OCI-LY3 (cell line): ENCODE measurements at regions not wholly inside any gene's neighbourhood (a gene's known extent, or its start where the extent isn't known, plus 50 kb on each side); places are given as distances from the start of the nearest gene placed in this dataset.

ENCODE experiments used
- CTCF ChIP-seq: fragments of 200-600, 300-600 bp; sonication (generic); IDR thresholded peaks from 2 replicates; pipeline ENCODE4 v1.5.1; 2014; ENCODE audit warnings: antibody characterized with exemption, low read length, low read depth
- EZH2phosphoT487 ChIP-seq: fragments of 200-600 bp; shearing (Covaris generic); IDR thresholded peaks from 2 replicates; pipeline ENCODE4 v1.6.1; 2018; ENCODE audit warnings: antibody characterized with exemption, mixed run types, low read depth

GRCh38 chr1:88298506-88298905 is 385.6 kb upstream of the PKN2 start:
- no peak for TF ChIP-seq EZH2phosphoT487
- TF ChIP-seq CTCF: no peak
